ENCODE measurements at regions not wholly inside any gene's neighbourhood (a gene's known extent, or its start where the extent isn't known, plus 50 kb on each side); places are given as distances from the start of the nearest gene placed in this dataset.
"Not testable (repeated sequence)": the region's sequence is repeated elsewhere in the genome, so short reads cannot be mapped to it uniquely, and the experiment has no call there.

- DNase-seq (ENCODE audit: low read depth), result no peak
Observed at GRCh38 chr6:4354181-4354580, 218.8 kb upstream of the ECI2 start.

DNA sequence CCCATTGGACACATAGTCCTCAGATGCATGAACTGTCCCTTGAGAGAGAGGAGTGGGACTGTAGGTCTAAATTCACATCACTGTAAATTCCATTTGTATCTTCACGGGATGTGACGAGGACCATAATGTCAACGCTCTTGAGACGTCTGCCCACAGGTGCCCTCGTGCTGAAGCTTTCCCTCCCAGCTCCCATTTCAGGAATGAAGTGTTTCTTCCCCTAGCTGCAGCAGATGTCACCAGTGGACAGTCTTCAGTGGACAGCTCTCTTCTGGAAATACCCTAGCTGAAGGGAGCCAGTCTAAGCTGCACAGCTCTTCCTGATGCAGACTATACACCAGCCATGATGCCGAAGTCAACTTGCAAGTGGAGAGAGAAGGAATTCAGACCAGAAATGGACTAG lies 217.4 kb upstream of the ECI2 start:
- DNase-seq (ENCODE audit: low read depth), result no peak

DNA sequence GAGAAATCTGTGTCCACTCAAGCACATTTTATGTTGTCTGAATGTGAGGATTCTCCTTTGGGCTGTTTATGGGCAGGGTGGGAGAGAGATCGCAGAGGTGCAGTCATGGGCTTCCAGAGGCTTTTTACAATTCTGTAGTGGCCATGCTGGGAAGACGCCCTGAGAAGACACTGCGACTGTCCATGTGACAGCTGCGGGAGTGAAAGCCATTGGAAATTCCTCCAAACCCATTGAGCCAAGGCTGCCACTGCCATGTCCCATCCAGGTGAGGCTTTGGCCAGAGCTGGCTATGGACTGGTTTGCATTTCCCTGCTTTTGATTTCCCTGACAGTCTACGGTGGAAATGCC lies 216.9 kb upstream of the ECI2 start:
- DNase-seq (ENCODE audit: low read depth), result no peak

DNA sequence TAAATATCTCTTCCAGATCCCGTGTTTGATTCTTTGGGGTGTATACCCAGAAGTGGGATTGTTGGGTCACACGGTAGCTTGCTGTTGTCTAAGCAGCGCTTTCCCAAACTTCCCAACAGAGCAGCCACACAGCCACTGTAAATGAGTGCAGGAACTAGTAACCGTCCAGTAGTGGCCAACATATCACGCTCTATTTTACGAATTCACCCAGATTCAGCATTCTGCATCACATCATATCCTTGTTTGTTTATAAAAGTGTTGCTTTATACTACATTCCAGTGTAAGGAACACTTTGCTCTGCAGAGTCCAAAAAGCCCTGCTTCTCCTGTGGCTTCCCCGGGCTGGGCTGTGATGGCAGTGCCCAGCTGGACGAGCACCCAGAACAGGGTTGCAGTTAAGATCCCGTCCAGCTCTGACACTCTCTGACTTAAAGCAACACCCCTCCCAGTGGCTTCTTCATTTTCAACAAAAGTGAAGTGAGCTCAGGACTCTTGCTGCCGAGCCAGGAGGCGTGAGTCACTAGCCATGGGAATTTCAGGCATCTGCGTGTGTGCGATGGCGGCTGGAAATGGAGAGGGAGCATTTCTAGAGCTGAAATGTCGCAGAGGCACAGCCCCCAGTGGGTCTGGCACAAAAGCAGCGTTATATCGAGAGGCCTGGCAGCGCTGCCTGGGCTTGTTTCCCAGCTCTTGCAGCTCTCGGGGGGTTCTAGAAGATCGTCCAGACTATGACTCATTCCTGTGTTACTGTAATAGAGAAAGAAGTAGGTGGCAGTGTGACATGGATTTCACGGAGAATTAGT lies 216.3 kb upstream of the ECI2 start:
- peak; percentile 71 for DNase-seq (ENCODE audit: low read depth)

GRCh38 chr6:4350567-4351519 lies 215.5 kb upstream of the ECI2 start:
- no peak for DNase-seq (ENCODE audit: low read depth)

- DNase-seq (ENCODE audit: low read depth), result no peak
Observed at GRCh38 chr6:4349931-4350330, 214.6 kb upstream of the ECI2 start.

DNA sequence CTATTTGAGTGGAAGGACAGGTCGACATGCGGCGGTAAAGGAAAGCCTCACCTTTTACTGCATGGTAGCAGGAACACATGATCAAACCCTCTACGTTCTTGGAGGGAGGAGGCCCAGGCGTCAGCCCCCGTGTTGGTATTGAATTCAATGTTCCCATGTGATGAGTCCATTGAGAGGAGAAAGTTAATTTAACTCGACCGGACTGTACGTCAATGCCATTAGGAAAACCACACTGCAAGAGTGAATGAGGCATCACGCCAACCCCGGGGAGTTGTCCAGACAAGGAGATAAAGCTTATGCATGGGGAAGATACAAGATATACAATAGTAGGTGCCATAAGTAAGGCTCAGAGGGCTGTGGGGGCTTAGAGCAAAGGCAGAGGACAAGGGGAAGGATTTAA lies 213.9 kb upstream of the ECI2 start:
- DNase-seq (ENCODE audit: low read depth), result no peak

DNA sequence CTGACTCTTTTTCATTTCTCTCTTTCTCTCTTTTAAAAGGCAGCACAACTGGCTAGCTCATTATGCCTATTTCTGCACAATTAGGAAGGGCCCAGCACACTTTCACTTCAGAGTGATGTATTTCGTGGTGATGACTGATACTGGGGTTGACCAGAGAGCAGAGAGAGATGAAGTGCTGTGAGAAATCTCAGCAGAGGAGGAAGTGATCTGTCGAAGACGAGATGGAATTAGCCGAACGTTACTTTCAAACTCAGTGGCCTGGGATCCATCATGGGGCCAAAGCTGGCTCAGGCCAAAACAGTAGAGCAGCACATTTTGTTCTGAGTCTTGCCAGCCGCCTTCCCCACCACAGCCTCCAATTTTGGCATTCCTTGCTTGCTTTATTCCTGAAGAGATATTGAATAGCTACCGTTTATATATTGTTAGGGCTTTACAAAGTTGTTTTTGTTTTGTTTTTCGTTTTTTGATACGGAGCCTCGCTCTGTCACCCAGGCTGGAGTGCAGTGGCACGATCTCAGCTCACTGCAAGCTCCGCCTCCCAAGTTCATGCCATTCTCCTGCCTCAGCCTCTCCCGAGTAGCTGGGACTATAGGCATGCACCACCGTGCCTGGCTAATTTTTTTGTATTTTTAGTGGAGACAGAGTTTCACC lies 213.2 kb upstream of the ECI2 start:
- no peak for DNase-seq (ENCODE audit: low read depth)

DNA sequence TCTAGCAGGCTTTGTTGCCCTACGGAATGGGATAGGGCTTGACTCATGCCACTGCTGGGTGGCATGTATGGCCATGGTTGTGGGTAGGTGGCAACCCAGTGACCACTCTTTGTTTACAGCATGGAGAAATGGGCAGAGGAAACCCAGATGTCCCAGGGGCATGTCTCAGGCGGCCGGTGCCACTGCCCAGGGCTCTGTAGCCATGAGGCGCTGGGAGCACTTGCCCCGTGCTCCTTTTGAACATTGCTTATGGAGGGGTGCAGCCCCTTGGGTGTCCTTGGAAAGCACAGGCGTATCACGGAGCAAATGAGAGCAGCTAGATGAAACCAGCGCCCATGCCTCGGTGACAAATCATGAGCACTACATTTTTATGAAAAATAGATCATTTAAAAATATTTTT lies 212.5 kb upstream of the ECI2 start:
- DNase-seq (ENCODE audit: low read depth), result no peak

DNA sequence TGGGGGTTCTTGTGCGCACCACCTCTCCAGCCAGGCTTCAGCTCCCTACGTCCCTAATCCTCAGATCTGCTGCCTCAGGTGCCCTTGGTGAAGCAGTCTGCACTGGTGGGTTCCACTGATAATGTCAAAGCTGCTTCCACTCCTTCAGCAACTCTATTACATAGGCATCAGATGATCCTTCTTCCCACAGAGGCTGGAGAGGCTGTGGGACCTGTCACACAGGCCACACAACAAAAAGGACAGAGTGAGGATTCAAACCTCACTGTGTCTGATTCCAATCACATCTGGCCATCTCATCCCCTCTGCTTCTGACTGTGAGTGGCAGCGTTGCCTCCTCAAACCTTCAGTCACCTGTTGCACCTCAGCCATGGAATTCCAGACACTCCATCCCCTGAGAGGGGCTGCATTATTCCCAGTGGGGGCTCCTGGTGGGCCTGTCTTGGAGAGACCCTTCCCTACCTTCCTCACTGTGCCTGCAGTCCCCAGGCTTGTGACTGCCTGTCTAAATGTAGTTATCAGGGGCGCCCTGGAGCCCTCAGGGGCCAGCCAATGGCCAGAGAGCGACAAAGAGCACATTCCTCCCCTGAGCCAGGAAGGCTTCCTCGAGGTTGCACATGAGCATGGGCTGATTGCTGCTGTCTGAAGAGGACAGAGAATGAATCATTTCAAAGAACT lies 211.4 kb upstream of the ECI2 start:
- no peak for DNase-seq (ENCODE audit: low read depth)

- DNase-seq (ENCODE audit: low read depth), result no peak
Observed at GRCh38 chr6:4345543-4345942, 210.2 kb upstream of the ECI2 start.

GRCh38 chr6:4344317-4344899 lies 209.0 kb upstream of the ECI2 start:
- no peak for DNase-seq (ENCODE audit: low read depth)

DNA sequence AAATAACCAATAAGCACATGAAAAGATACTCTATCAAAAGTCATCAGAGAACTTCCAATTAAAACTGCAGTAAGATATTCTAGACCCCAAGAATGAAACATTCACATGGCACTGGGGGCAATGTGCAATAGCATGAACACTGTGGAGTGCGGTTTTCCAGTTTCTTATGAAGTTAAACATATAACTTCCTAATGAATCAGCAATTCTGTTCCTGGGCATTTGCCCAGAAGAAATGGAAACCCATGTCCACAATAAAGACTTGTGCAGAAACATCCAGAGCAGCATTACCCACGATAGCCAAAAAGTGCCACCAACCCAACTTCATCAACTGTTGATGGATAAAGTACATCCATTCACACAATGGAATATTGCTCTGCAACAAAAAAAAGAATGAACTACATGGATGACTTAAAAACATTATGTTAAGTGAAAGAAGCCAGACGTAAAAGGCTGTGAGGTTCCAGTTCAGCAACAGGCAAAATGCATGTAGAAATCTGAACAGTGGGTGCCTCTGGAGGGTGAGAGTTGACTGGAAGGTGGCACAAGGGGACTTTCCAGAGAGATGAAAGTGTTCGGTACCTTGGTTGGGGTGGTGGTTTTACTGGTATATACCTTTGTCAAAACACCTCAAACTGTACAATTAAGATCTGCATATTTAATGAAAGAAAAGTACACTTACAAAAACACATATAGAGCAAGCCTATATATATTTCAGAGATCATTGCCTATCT lies 207.2 kb upstream of the ECI2 start:
- DNase-seq (ENCODE audit: low read depth), result no peak

GRCh38 chr6:4341078-4341797 lies 205.9 kb upstream of the ECI2 start:
- DNase-seq (ENCODE audit: low read depth), result no peak

DNA sequence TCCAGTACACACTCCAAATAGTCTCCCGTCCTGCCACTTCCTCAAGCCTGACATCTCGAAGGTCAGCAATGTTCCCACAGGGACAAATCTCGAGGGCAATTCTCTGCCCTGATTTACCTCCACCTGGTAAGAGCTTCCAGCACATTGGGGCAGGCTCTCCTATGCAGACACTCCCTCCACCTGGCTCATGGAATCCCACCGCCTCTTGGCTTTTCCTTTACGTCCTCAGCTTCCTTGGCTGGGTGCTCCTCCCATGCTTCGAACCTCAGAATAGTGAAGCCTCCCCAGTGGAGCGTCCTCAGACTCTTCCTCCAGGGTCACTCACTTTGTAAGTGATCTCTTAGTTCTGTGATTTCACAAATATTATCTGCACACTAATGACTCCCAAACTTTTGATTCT lies 205.2 kb upstream of the ECI2 start:
- no peak for DNase-seq (ENCODE audit: low read depth)

- DNase-seq (ENCODE audit: low read depth), result no peak
Observed at GRCh38 chr6:4338884-4339283, 203.5 kb upstream of the ECI2 start.

DNA sequence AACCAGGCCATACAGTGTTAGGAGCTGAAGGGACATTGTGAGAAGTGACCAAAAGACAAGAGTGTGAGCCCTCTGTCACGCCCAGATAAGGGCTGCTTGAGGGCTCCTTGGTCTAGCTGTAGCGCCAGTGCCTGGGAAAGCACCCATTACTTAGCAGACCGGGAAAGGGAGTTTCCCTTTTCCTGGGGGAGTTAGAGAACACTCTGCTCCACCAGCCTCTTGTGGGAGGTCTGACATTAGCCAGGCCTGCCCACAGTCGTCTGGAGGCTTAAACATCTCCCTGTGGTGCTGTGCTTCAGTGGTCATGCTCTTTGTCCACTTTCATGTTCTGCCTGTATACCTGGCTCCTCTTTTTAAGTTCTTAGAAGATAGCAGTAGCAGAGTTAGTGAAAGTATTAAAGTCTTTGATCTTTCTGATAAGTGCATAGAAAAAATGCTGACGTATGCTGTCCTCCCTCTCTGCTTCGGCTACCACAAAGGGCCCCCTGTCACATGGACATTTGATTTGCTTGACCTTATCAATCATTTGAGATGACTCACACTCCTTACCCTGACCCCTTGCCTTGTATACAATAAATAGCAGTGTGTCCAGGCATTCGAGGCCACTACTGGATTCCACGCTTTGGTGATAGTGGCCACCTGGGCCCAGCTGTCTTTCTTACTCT lies 201.5 kb upstream of the ECI2 start:
- DNase-seq (ENCODE audit: low read depth), result no peak

GRCh38 chr6:4336084-4336483 lies 200.7 kb upstream of the ECI2 start:
- DNase-seq (ENCODE audit: low read depth), result no peak

- not testable (repeated sequence) for DNase-seq (ENCODE audit: low read depth)
Observed at GRCh38 chr6:4334158-4334740, 198.9 kb upstream of the ECI2 start.

DNA sequence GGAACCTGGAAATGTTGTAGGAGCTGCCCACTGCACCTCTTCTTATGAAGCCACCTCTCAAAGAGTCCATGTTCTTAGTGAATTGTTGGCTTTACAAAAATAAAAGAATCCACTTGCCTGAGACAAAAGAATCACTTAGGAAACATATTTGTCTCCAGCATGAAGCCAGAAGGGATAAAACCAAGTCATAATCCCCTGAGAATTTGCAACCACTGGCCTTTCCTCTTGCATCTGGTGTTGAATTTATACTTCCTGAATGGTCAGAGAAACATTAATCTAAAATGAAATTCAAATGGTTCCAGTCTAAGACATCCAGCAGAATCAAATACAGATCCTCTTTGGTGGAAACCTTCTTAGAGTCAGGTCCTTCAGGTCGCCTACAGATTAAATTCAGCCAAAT lies 192.5 kb upstream of the ECI2 start:
- no peak for DNase-seq (ENCODE audit: low read depth)

All from HS-27A (cell line).